ENCODE measurements at regions not wholly inside any gene's neighbourhood (a gene's known extent, or its start where the extent isn't known, plus 50 kb on each side); places are given as distances from the start of the nearest gene placed in this dataset.

GRCh38 chr10:128956149-128956548 lies 510.9 kb upstream of the MGMT start:
- no peak for DNase-seq (ENCODE audit: low spot score)
- Histone ChIP-seq H3K9ac (ENCODE audit: low read depth in 1 of 2, low read length in 2 of 2) (no peak overlapping the region), H3K9me3 (ENCODE audit: control insufficient read depth in 4 of 4, low read length in 3 of 4) (peaks cover 0 to 2% (median 0%) of the 10 kb centered on the region in 4 donors), H3K4me1 (ENCODE audit: control insufficient read depth in 4 of 4, insufficient read depth in 4 of 4, low read length in 3 of 4) (no peaks in the 10 kb centered on the region), H3K27ac (ENCODE audit: low read depth in 1 of 2, low read length in 2 of 2) (no peak overlapping the region), H3K36me3 (ENCODE audit: control insufficient read depth in 4 of 4, insufficient read depth in 3 of 4, low read depth in 1 of 4, low read length in 3 of 4) (no peaks in the 10 kb centered on the region), H3K27me3 (ENCODE audit: control insufficient read depth in 4 of 4, insufficient read depth in 4 of 4, low read length in 3 of 4) (peaks cover 0 to 2% (median 0%) of the 10 kb centered on the region in 4 donors), H3K4me3 (ENCODE audit: low read depth in 1 of 3, low read length in 3 of 3) (no peak overlapping the region)
- 74% methylated on average over 1 of the region's 1 CpG for WGBS
- TF ChIP-seq RAD21 (IDR thresholded peaks at IDR 0.05), result no peak
- TF ChIP-seq MAX (IDR thresholded peaks at IDR 0.05), result no peak
- no peak for TF ChIP-seq NR2F2 (IDR thresholded peaks at IDR 0.05)
- TF ChIP-seq GABPA (IDR thresholded peaks at IDR 0.05 in 1 of 2, conservative IDR thresholded peaks at IDR 0.05 in 1 of 2), result no peak
- TF ChIP-seq ATF3 (IDR thresholded peaks at IDR 0.05), result no peak
- no peak for TF ChIP-seq HNF4A (conservative IDR thresholded peaks at IDR 0.05)
- no peak for TF ChIP-seq FOXA1 (IDR thresholded peaks at IDR 0.05)
- no peak for TF ChIP-seq JUND (IDR thresholded peaks at IDR 0.05)
- no peak for TF ChIP-seq YY1 (IDR thresholded peaks at IDR 0.05)
- no peak for TF ChIP-seq TAF1 (conservative IDR thresholded peaks at IDR 0.05)

- Histone ChIP-seq H3K27ac (ENCODE audit: low read depth in 1 of 2, low read length in 2 of 2) (no peak overlapping the region), H3K9ac (ENCODE audit: low read depth in 1 of 2, low read length in 2 of 2) (no peak overlapping the region), H3K9me3 (ENCODE audit: control insufficient read depth in 4 of 4, low read length in 3 of 4) (peaks cover 0 to 2% (median 0%) of the 10 kb centered on the region in 4 donors), H3K4me1 (ENCODE audit: control insufficient read depth in 4 of 4, insufficient read depth in 4 of 4, low read length in 3 of 4) (no peaks in the 10 kb centered on the region), H3K36me3 (ENCODE audit: control insufficient read depth in 4 of 4, insufficient read depth in 3 of 4, low read depth in 1 of 4, low read length in 3 of 4) (no peaks in the 10 kb centered on the region), H3K27me3 (ENCODE audit: control insufficient read depth in 4 of 4, insufficient read depth in 4 of 4, low read length in 3 of 4) (peaks cover 0 to 2% (median 0%) of the 10 kb centered on the region in 4 donors), H3K4me3 (ENCODE audit: low read depth in 1 of 3, low read length in 3 of 3) (no peak overlapping the region)
- TF ChIP-seq HNF4G (IDR thresholded peaks at IDR 0.05) (no peak), FOXA1 (IDR thresholded peaks at IDR 0.05) (no peak), TAF1 (conservative IDR thresholded peaks at IDR 0.05) (no peak), SP1 (IDR thresholded peaks at IDR 0.05) (no peak), ZBTB33 (IDR thresholded peaks at IDR 0.05) (no peak), YY1 (IDR thresholded peaks at IDR 0.05) (no peak), CTCF (IDR thresholded peaks at IDR 0.05; ENCODE audit: low read depth, low read length, missing input control) (no peak), MAX (IDR thresholded peaks at IDR 0.05) (no peak), HNF4A (conservative IDR thresholded peaks at IDR 0.05) (no peak), NR2F2 (IDR thresholded peaks at IDR 0.05) (no peak), FOXA2 (IDR thresholded peaks at IDR 0.05) (no peak), RAD21 (IDR thresholded peaks at IDR 0.05) (no peak), JUND (IDR thresholded peaks at IDR 0.05) (no peak), ATF3 (IDR thresholded peaks at IDR 0.05) (no peak), EGR1 (IDR thresholded peaks at IDR 0.05; ENCODE audit: low read depth in 2 of 2) (no peak), RXRA (IDR thresholded peaks at IDR 0.05) (no peak), GABPA (IDR thresholded peaks at IDR 0.05 in 1 of 2, conservative IDR thresholded peaks at IDR 0.05 in 1 of 2) (no peak), REST (IDR thresholded peaks at IDR 0.05) (no peak)
- DNase-seq (ENCODE audit: low spot score), result no peak
- 54% methylated on average over 4 of the region's 4 CpGs for WGBS
These were observed 509.8 kb upstream of the MGMT start for GRCh38 chr10:128957221-128957620.

Data from liver (tissue), 8 donors.